ENCODE measurements at regions not wholly inside any gene's neighbourhood (a gene's known extent, or its start where the extent isn't known, plus 50 kb on each side); places are given as distances from the start of the nearest gene placed in this dataset.

GRCh38 chr4:138858419-138858818 is 157.2 kb upstream of the NOCT start:
- TF ChIP-seq CTCF (conservative IDR thresholded peaks at IDR 0.05; ENCODE audit: low read depth, low read length) (no peak), POLR2A (IDR thresholded peaks at IDR 0.05; ENCODE audit: low read depth, low read length) (no peak), ELK1 (IDR thresholded peaks at IDR 0.05; ENCODE audit: borderline replicate concordance, low read depth, low read length) (no peak), RFX5 (IDR thresholded peaks at IDR 0.05; ENCODE audit: low read depth, low read length) (no peak), MXI1 (IDR thresholded peaks at IDR 0.05; ENCODE audit: borderline replicate concordance, low read depth, low read length) (no peak), CEBPB (IDR thresholded peaks at IDR 0.05; ENCODE audit: low read depth, low read length) (no peak), SMC3 (IDR thresholded peaks at IDR 0.05; ENCODE audit: low read depth, low read length) (no peak), CHD1 (IDR thresholded peaks at IDR 0.05; ENCODE audit: low read depth, low read length) (no peak), RAD21 (IDR thresholded peaks at IDR 0.05; ENCODE audit: low read length) (no peak), USF2 (IDR thresholded peaks at IDR 0.05; ENCODE audit: low read depth, low read length) (no peak), MAZ (IDR thresholded peaks at IDR 0.05; ENCODE audit: borderline replicate concordance, low read depth, low read length) (no peak), FOS (IDR thresholded peaks at IDR 0.05; ENCODE audit: low read depth, low read length) (no peak)
